Adipocyte (in vitro differentiated cells): ENCODE measurements at regions not wholly inside any gene's neighbourhood (a gene's known extent, or its start where the extent isn't known, plus 50 kb on each side); places are given as distances from the start of the nearest gene placed in this dataset.
A peak's percentile ranks its signal among the peaks of the same experiment; 100 is the strongest.
"Not testable (repeated sequence)": the region's sequence is repeated elsewhere in the genome, so short reads cannot be mapped to it uniquely, and the experiment has no call there.

Experiments
- DNase-seq: peaks from one replicate; pipeline ENCODE4 v3.0.0-alpha.2; 2015; ENCODE audit warnings: low read depth
- H3K27me3 ChIP-seq: replicated peaks from 2 replicates; pipeline ENCODE4 v1.7.0; 2013; ENCODE audit warnings: mild to moderate bottlenecking, low read length, moderate library complexity; ENCODE audit not compliant: control insufficient read depth, insufficient read depth
- H3K36me3 ChIP-seq: 2 replicates; pipeline ENCODE4 v1.7.0; 2013; ENCODE audit warnings: low read length, mild to moderate bottlenecking, moderate library complexity; ENCODE audit not compliant: control insufficient read depth, insufficient read depth, severe bottlenecking
- H3K4me1 ChIP-seq: 2 replicates; pipeline ENCODE4 v1.7.0; 2013; ENCODE audit warnings: mild to moderate bottlenecking, low read length, moderate library complexity; ENCODE audit not compliant: control insufficient read depth, insufficient read depth
- H3K4me3 ChIP-seq: 2 replicates; pipeline ENCODE4 v1.7.0; 2013; ENCODE audit warnings: mild to moderate bottlenecking, low read length, moderate library complexity
- H3K9ac ChIP-seq: 2 replicates; pipeline ENCODE4 v1.7.0; 2013; ENCODE audit warnings: mild to moderate bottlenecking, low read length, moderate library complexity
- H3K9me3 ChIP-seq: 2 replicates; pipeline ENCODE4 v1.7.0; 2013; ENCODE audit warnings: mild to moderate bottlenecking, low read length, moderate library complexity; ENCODE audit not compliant: control insufficient read depth

GRCh38 chr4:61003301-61003700, 196.8 kb upstream of the ADGRL3 start:
- DNase-seq: peak; percentile 22
- Histone ChIP-seq H3K4me1 (no peaks in the 10 kb centered on the region), H3K4me3 (no peak overlapping the region), H3K27me3 (no peaks in the 10 kb centered on the region), H3K9ac (no peak overlapping the region), H3K36me3 (no peaks in the 10 kb centered on the region), H3K9me3 (peaks cover 18% of the 10 kb centered on the region)

- H3K27me3 ChIP-seq: no peaks in the 10 kb centered on the region
- DNase-seq: peak; percentile 61
- H3K4me1 ChIP-seq: no peaks in the 10 kb centered on the region
Observed at GRCh38 chr4:61004651-61005170, 195.4 kb upstream of the ADGRL3 start.

GRCh38 chr4:61011051-61011450, 189.1 kb upstream of the ADGRL3 start:
- DNase-seq: peak; percentile 55
- Histone ChIP-seq H3K9ac (no peak overlapping the region), H3K27me3 (no peaks in the 10 kb centered on the region), H3K4me1 (no peaks in the 10 kb centered on the region), H3K9me3 (peaks cover 4% of the 10 kb centered on the region), H3K36me3 (no peaks in the 10 kb centered on the region), H3K4me3 (no peak overlapping the region)

More at GRCh38 chr4:61004651-61005170, 195.4 kb upstream of the ADGRL3 start:
- no peak overlapping the region for H3K9ac ChIP-seq
- H3K4me3 ChIP-seq: no peak overlapping the region
- no peaks in the 10 kb centered on the region for H3K36me3 ChIP-seq
- peaks cover 18% of the 10 kb centered on the region for H3K9me3 ChIP-seq

GRCh38 chr4:61011936-61012335, 188.2 kb upstream of the ADGRL3 start:
- not testable (repeated sequence) for H3K27me3 ChIP-seq, H3K36me3 ChIP-seq, H3K9ac ChIP-seq, DNase-seq, H3K4me1 ChIP-seq, H3K9me3 ChIP-seq, H3K4me3 ChIP-seq

- Histone ChIP-seq H3K27me3 (no peaks in the 10 kb centered on the region), H3K9me3 (no peaks in the 10 kb centered on the region), H3K4me1 (no peaks in the 10 kb centered on the region), H3K36me3 (no peaks in the 10 kb centered on the region), H3K4me3 (no peak overlapping the region), H3K9ac (no peak overlapping the region)
- no peak for DNase-seq
Observed at GRCh38 chr4:61024610-61025009, 175.5 kb upstream of the ADGRL3 start.

DNA sequence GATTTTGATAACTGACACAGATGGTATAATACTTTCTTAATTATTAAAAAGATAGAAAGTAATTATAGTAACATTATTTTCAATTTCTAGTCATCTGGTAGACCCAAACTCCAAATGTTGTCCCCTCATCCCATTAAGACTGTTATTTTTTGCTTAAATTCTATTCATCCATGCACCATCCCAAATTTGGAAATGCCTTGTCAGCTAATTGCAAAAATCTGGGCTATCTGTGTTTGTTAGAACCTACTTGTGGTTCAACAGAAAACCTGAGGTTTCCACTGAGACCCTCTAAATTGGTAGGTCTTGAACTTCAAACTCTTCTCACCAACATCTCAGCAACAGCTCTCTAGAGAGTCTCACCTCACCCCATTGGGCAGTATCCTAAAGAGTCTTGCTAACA, 172.2 kb upstream of the ADGRL3 start:
- no peaks in the 10 kb centered on the region for H3K27me3 ChIP-seq
- DNase-seq: no peak
- no peak overlapping the region for H3K4me3 ChIP-seq
- no peaks in the 10 kb centered on the region for H3K9me3 ChIP-seq
- H3K36me3 ChIP-seq: no peaks in the 10 kb centered on the region
- H3K4me1 ChIP-seq: no peaks in the 10 kb centered on the region
- no peak overlapping the region for H3K9ac ChIP-seq

DNA sequence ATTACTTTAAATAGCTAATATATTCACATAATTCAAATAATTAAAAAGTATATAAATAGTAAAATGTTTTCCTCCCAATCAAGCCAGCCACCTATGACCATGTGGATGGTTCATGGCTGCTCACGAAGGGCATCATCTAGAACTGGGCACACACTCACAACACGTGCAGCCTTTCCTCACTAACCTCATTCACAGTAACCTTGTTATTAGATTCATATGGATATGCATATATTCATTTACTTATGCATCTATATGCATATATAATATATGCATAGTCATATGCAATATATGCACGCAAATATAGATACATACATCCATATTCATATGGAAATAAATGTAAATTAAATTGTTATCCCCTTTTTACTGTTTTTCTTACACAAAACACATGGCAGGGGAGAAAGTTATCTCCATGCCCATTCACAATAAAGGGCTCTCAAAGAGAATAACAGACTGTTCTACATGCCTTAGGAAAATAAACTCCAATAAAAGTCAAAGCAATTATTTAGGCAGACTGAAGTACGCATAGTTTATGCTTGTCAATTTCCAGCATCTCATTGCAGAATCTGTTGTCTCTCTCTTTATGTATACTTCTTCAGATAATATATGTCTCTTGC, 163.9 kb upstream of the ADGRL3 start:
- Histone ChIP-seq H3K9me3 (no peaks in the 10 kb centered on the region), H3K4me1 (no peaks in the 10 kb centered on the region), H3K4me3 (no peak overlapping the region), H3K36me3 (no peaks in the 10 kb centered on the region), H3K9ac (no peak overlapping the region), H3K27me3 (no peaks in the 10 kb centered on the region)
- no peak for DNase-seq

- DNase-seq: no peak
- Histone ChIP-seq H3K4me3 (no peak overlapping the region), H3K9me3 (no peaks in the 10 kb centered on the region), H3K4me1 (no peaks in the 10 kb centered on the region), H3K36me3 (no peaks in the 10 kb centered on the region), H3K9ac (no peak overlapping the region), H3K27me3 (no peaks in the 10 kb centered on the region)
Observed at GRCh38 chr4:61041527-61041926, 158.6 kb upstream of the ADGRL3 start.

DNA sequence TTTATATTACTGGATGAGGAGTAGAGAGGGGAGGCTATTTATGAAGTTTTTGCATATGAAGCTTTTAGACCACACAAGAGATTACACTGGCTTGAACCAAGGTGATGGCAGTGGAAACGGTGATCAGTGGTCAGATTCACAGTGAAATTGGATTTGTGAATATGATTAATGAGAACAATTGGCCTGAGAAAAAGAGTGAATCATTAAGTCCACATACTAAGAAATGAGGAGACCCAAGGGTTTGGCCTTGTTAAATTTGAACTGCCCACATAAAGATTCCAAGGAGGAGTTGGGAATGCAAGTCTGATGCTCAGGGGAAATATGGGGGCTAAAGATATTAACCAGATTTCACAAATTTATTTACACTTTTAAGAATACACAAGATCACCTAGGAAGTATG, 155.3 kb upstream of the ADGRL3 start:
- no peaks in the 10 kb centered on the region for H3K4me1 ChIP-seq
- no peak overlapping the region for H3K4me3 ChIP-seq
- H3K27me3 ChIP-seq: no peaks in the 10 kb centered on the region
- H3K36me3 ChIP-seq: no peaks in the 10 kb centered on the region
- no peak for DNase-seq
- no peaks in the 10 kb centered on the region for H3K9me3 ChIP-seq
- no peak overlapping the region for H3K9ac ChIP-seq

DNA sequence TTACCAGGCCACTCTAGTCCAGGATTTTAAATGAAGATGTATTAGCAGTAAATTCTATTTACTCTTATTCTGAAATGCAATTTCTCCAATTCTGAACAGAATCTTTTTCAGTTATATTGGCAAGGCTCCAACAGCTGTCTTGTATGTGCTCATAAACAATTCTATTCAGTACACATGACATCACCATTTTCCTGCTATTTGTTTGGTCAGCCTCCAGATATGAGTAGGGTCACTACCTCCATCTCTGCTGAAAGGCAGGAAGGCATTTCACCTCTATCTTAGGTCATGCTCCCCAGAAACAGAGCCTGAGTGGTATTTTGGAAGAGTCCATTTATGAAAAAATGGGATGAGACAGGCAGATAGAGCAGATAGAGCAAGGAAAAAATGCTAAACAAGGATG, 151.1 kb upstream of the ADGRL3 start:
- DNase-seq: no peak
- H3K27me3 ChIP-seq: no peaks in the 10 kb centered on the region
- no peak overlapping the region for H3K9ac ChIP-seq
- H3K36me3 ChIP-seq: no peaks in the 10 kb centered on the region
- no peaks in the 10 kb centered on the region for H3K9me3 ChIP-seq
- no peaks in the 10 kb centered on the region for H3K4me1 ChIP-seq
- H3K4me3 ChIP-seq: no peak overlapping the region

DNA sequence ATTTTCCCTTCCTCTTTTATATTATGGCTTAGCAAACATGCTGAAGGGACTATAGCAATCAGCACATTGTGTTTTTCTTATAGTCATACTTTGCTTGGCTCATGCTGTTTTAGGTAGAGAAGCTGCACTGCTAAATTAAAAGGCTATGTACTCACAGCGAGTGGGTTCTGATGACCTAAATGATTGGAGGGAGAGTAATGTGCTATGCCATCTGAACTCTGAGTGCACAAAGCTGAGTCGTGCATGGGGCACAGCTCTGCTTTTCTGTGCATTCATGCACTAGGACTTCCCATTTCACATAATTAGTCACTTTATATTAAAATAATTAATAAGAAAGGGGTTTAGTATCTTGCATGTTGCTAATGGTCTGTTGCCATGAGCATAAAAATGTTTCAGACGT, 132.7 kb upstream of the ADGRL3 start:
- H3K9ac ChIP-seq: no peak overlapping the region
- H3K4me3 ChIP-seq: no peak overlapping the region
- no peak for DNase-seq
- no peaks in the 10 kb centered on the region for H3K27me3 ChIP-seq
- no peaks in the 10 kb centered on the region for H3K36me3 ChIP-seq
- no peaks in the 10 kb centered on the region for H3K4me1 ChIP-seq
- no peaks in the 10 kb centered on the region for H3K9me3 ChIP-seq

- no peak for DNase-seq
- Histone ChIP-seq H3K27me3 (no peaks in the 10 kb centered on the region), H3K4me3 (no peak overlapping the region), H3K9me3 (no peaks in the 10 kb centered on the region), H3K36me3 (no peaks in the 10 kb centered on the region), H3K9ac (no peak overlapping the region), H3K4me1 (no peaks in the 10 kb centered on the region)
Observed at GRCh38 chr4:61068060-61068459, 132.1 kb upstream of the ADGRL3 start.
